ENCODE measurements at regions not wholly inside any gene's neighbourhood (a gene's known extent, or its start where the extent isn't known, plus 50 kb on each side); places are given as distances from the start of the nearest gene placed in this dataset.

DNA sequence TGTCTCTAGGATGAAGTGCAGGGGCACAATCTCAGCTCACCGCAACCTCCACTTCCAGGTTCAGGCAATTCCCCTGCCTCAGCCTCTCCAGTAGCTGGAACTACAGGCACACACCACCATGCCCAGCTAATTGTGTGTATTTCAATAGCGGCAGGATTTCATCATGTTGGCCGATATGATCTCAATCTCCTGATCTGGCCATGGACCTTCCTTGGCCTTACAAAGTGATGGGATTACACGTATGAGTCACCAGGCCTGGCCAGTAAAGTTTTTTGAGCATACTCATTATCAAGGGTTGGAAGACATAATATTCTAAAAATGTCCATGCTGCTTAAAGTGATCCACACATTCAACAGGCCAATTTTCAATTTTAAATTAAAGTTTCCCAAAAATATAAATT lies 914.4 kb upstream of the TSPY4 start:
- DNase-seq, result no peak

GRCh38 chrY:8426433-8426832 lies 910.8 kb upstream of the TSPY4 start:
- no peak for DNase-seq

DNA sequence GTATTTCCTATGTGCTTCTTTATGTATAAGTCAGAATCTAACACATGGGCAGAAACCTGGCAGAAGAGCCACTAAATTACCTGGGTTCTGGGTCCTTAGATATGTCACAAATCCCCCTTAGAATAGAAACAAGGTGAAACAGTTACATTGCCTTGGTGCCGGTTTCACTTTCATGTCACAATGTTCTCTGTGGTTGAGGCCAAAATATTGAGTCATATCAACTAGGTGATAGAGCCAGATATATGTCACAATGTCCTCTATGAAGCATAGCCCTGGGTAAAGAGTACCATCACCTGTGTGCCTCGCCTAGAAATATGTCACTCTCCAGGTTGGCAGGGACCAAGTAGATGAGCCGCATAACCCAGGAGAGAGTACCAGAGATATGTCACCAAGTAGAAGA lies 899.8 kb upstream of the TSPY4 start:
- DNase-seq, result no peak

DNA sequence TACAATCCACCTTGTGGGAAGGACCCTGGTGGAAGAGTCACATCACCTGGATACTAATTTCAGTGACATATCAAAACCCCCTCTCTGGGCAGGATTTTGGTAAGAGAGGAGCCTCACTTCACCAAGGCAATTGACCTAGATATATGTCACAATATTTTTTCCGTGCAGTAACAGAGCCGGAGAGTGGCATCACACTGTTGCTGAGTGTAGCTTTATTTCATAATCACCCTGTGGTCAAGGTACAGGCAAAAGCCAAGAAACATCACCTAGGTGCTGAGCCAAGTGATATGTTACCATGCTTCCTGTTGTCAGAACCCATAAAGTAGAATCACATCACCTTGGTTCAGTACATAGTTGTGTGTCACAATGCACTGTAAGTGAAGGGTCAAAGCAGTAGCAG lies 895.2 kb upstream of the TSPY4 start:
- no peak for DNase-seq

- no peak for DNase-seq
Observed at GRCh38 chrY:8452963-8453362, 884.3 kb upstream of the TSPY4 start.

GRCh38 chrY:8466813-8467212 lies 870.5 kb upstream of the TSPY4 start:
- DNase-seq, result no peak

DNA sequence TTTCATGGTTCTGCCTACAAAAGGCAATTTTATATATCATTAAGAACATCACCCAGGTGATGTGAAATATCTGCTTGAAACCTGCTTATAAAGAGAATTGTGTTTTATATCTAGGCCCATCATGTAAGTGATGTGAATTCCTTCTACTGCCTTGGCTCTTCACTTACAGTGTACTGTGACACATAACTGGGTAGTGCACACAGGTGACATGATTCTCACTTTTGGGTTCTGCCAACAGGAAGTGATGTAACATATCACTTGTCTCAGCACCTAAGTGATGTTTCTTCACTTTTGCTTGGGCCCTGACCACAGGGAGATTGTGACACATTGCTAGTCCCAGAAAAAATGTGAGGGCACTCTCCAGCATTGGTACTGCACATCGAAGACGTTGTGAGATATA lies 867.0 kb upstream of the TSPY4 start:
- DNase-seq, result no peak

GRCh38 chrY:8479141-8479540 lies 858.1 kb upstream of the TSPY4 start:
- DNase-seq, result no peak

DNA sequence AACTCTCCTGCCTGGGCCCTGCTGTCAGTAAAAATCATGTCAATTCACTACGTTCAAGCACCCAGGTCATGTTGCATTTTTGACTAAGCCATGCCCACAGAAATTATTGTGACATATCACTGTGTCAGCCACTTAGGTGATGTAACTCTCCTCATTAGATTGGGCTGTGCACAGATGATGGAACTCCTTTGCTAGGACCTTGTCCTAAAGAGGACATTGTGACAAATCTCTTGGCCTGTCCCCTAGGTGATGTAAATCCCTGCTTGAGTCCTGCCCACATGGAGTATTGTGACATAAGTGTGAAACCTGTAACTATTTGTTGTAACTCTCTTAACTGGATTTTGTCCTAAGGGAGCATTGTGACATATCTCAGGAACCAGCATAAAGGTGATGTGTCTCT lies 848.3 kb upstream of the TSPY4 start:
- DNase-seq, result no peak

GRCh38 chrY:8489880-8490630 lies 847.2 kb upstream of the TSPY4 start:
- no peak for DNase-seq

DNA sequence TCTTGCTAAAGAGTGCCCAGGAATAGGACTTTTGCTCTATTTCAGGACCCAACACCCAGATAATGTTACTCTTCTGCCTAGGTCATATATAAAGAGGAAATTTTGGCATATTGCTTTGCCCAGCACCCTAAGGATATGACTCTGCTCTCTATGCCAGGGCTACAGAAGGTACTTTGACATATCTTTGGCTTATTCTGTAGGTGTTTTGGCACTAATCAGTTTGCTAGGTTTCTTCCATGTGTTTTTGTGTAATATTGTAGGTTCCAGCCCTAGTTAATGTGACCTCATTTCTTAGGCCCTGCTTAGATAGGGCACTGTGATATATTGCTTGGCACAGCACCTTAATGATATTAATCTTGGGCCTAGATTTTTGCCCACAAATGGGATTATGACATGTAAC lies 842.9 kb upstream of the TSPY4 start:
- no peak for DNase-seq

GRCh38 chrY:8495243-8495642 lies 842.0 kb upstream of the TSPY4 start:
- DNase-seq, result no peak

DNA sequence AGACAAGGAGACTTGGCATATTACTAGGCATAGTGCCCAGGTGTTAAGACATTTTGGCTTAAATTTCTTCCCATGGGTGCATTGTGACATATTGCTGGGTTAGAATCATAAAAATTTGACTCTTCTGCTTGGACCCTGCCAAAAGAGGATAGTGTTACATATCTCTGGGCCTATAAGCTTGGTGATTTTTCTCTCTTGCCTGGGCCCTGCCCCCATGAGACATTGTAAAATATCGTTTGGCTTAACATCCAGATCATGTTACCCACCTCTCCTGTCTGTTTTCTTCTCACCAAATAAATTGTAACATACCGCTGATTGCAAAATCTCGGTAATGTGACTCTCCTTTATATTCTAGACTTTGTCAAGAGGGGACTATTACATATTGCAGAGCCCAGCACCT lies 836.4 kb upstream of the TSPY4 start:
- no peak for DNase-seq

GRCh38 chrY:8533468-8533867 lies 803.8 kb upstream of the TSPY4 start:
- no peak for DNase-seq

DNA sequence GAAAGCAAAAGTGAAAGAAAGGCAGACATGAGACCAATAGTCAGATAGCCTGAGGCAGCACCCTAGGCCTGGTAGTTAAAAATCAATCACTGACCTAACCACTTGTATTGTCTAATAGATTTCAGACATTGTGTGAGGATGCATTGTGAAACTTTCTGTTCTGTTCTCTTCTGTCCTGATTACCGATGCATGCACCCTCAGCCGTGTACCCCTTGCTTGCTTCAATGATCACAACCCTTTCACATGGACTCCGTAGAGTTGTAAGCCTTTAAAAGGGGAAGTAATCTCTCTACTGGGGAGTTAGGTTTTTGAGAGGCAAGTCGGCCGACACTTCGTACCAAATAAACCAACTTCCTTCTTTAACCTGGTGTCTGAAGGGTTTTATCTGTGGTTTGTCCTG lies 801.6 kb upstream of the TSPY4 start:
- DNase-seq, result no peak

DNA sequence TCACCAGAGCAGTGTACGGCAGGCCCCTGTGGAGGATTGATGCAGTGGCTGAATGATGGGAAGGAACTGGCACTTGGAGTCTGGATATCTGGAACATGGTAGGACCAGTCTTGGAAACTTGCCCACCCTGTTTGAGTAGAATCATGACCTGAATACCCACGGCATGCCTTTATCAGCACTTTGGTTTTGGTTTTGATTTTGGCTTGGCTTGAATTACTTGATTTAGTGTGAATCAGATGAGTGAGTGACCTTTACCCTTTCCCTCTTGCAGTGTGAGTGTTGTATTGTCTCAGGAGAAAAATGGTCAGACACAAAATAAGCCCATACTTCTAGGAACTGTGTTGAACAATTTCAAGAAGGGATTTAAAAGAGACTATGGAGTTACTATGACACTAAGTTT lies 801.0 kb upstream of the TSPY4 start:
- DNase-seq, result no peak

GRCh38 chrY:8541306-8541705 lies 796.0 kb upstream of the TSPY4 start:
- no peak for DNase-seq

DNA sequence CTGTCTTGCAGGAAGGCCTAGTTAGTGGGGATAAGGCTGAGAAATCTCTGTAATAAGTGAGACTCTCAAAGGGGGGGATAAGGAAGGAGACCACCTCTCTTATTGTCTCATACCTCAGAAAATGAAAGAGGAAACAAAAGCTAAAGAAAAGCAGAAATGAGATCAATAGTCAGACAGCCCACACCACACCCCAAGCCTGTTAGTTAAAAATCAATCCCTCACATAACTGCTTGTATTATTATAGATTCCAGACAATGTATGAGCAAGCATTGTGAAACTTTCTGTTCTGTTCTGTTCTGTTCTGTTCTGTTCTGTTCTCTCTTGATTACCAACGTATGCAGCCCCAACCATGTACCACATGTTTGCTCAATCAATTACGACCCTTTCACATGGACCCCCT lies 792.5 kb upstream of the TSPY4 start:
- no peak for DNase-seq

- DNase-seq, result no peak
Observed at GRCh38 chrY:8547931-8548330, 789.3 kb upstream of the TSPY4 start.

GRCh38 chrY:8551323-8551722 lies 785.9 kb upstream of the TSPY4 start:
- DNase-seq, result no peak

GRCh38 chrY:8552168-8552805 lies 785.0 kb upstream of the TSPY4 start:
- DNase-seq, result no peak

DNA sequence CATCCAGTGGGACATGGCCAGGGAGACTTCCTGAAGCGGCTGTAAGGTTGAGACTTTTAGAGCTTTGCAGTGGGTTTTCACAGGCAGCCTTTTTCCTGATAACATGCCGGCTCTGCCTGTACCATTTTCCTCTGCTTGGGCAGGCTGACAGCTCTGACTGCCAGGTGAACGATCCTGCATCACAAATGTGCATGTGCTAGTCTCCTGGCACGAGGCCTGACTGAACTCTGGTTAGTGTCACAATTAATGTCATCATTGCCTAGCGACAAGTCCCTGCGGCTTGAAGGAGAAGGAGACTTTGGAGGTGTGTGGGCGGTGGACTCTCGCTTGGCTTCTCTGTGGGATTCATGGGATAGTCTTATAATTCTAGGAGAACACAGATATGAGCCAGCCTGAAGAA lies 783.6 kb upstream of the TSPY4 start:
- no peak for DNase-seq

DNA sequence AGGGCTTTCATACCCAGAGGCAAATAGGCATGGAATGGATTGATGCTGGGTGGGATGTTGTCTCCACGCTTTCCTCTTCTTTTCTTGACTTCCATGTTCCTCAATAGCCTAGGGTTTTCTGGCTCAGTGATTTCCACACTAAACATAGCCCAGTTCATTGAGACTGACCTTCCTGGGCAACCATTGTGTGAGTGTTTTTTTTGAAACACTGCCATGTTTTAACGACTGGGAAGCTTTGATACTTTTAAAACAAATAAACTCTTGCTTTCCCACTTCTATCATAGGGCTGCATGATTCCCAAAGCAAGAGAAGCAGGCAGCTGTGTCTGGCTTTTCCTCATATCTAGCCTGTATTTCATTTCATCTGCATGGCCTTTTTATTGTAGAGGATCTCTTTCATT lies 775.9 kb upstream of the TSPY4 start:
- DNase-seq, result no peak

GRCh38 chrY:8562456-8563090 lies 774.7 kb upstream of the TSPY4 start:
- DNase-seq, result no peak

DNA sequence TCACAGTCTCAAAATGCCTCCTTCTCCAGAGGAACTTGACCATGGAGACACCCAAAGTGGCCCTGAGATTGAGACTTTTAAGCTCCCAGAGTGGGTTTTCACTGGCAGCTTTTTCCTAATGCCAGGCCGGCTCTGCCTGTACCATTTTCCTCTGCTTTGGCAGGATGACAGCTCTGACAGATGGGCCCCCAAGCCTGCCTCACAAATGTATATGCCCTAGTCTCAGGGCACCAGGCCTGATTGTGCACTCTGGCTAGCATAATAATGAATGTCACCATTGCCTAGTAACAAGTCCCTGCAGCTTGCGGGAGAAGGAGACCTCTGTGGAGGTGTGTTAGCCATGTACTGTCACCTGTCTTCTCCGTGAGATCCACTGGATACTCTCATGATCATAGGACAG lies 772.8 kb upstream of the TSPY4 start:
- no peak for DNase-seq
